Colonic mucosa (tissue), 4 donors: ENCODE measurements at regions not wholly inside any gene's neighbourhood (a gene's known extent, or its start where the extent isn't known, plus 50 kb on each side); places are given as distances from the start of the nearest gene placed in this dataset.

Source experiments
- DNase-seq: peaks from one replicate; pipeline ENCODE4 v3.0.0-alpha.2; 2020
- H3K27ac ChIP-seq: fragments of 200-600 bp; one replicate; pipeline ENCODE4 v1.8.0; 2021
- H3K27me3 ChIP-seq: fragments of 200-600 bp; one replicate; pipeline ENCODE4 v1.8.0; 2021
- H3K36me3 ChIP-seq: fragments of 200-600 bp; one replicate; pipeline ENCODE4 v1.8.0; 2021
- H3K4me1 ChIP-seq: fragments of 200-600 bp; one replicate; pipeline ENCODE4 v1.8.0; 2021; ENCODE audit warnings: mild to moderate bottlenecking
- H3K4me3 ChIP-seq: fragments of 200-600 bp; one replicate; pipeline ENCODE4 v1.8.0; 2021
- H3K9ac ChIP-seq, 2 donors: one replicate each; pipeline ENCODE4 v1.7.0; 2013; ENCODE audit warnings: control low read depth in 2 of 2, low read depth in 2 of 2, low read length in 2 of 2
- H3K9me3 ChIP-seq: fragments of 200-600 bp; one replicate; pipeline ENCODE4 v1.8.0; 2021
- intact Hi-C: fragments of 100-400 bp; cut with DNase I; formaldehyde crosslinking; loops from one replicate; pipeline ENCODE4 v1.14.1; 2022
- TF ChIP-seq, protein P1 (sequence below): fragments of 200-600 bp; IDR thresholded peaks from one replicate; pipeline ENCODE4 v1.8.0; 2022; ENCODE audit warnings: antibody characterized with exemption, mild to moderate bottlenecking
- donor health status: healthy.
- donor health status: DM: no; HTN: no; CAD: no.
- donor health status: DM: no; HTN: no; CAD: no.

DNA sequence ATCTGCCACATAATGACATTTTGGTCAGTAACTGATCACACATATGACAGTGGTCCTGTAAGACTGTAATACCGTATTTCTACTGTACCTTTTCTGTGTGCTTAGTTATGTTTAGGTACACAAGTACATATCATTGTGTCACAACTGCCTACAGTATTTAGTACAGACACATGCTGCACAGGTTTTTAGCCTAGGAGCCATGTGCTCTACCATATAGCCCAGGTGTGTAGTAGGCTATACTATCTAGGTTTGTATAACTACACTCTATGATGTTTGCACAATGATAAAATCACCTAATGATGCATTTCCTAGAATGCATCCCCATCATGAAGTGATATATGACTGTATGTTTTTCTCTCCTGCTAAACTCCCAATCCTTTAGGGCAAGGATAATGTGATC is 61.2 kb upstream of the MIR17HG start:
- DNase-seq: no peak
- Histone ChIP-seq H3K36me3 (no peaks in the 10 kb centered on the region), H3K4me1 (no peaks in the 10 kb centered on the region), H3K27ac (no peak overlapping the region), H3K9me3 (no peaks in the 10 kb centered on the region), H3K9ac (no peak overlapping the region), H3K27me3 (no peaks in the 10 kb centered on the region), H3K4me3 (no peak overlapping the region)
- TF ChIP-seq, protein P1, sequence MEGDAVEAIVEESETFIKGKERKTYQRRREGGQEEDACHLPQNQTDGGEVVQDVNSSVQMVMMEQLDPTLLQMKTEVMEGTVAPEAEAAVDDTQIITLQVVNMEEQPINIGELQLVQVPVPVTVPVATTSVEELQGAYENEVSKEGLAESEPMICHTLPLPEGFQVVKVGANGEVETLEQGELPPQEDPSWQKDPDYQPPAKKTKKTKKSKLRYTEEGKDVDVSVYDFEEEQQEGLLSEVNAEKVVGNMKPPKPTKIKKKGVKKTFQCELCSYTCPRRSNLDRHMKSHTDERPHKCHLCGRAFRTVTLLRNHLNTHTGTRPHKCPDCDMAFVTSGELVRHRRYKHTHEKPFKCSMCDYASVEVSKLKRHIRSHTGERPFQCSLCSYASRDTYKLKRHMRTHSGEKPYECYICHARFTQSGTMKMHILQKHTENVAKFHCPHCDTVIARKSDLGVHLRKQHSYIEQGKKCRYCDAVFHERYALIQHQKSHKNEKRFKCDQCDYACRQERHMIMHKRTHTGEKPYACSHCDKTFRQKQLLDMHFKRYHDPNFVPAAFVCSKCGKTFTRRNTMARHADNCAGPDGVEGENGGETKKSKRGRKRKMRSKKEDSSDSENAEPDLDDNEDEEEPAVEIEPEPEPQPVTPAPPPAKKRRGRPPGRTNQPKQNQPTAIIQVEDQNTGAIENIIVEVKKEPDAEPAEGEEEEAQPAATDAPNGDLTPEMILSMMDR: no peak
- intact Hi-C loops: no loop called here

DNA sequence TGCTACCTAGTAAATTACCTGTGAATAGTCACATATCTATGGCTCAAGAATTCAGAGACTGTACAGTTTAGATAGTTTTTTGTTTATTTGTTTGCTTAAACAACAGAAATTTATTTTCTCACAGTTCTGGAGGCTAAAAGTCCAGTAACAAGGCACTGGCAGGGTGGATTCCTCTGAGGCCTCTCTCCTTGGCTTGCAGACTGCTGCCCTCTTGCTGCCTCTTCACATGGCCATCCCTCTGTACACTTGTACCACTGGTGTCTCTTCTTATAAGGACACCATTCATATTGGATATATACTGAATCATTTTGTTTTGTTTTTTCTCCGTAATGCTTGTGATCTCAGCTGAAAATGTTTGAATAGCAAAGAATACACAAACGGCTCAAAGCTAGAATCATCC is 56.4 kb upstream of the MIR17HG start:
- no peak for DNase-seq
- H3K27ac ChIP-seq: no peak overlapping the region
- H3K9ac ChIP-seq: no peak overlapping the region
- H3K4me1 ChIP-seq: no peaks in the 10 kb centered on the region
- H3K4me3 ChIP-seq: no peak overlapping the region
- TF ChIP-seq, protein P1: no peak
- no peaks in the 10 kb centered on the region for H3K36me3 ChIP-seq
- no peaks in the 10 kb centered on the region for H3K27me3 ChIP-seq
- intact Hi-C loops: no loop called here
- no peaks in the 10 kb centered on the region for H3K9me3 ChIP-seq

DNA sequence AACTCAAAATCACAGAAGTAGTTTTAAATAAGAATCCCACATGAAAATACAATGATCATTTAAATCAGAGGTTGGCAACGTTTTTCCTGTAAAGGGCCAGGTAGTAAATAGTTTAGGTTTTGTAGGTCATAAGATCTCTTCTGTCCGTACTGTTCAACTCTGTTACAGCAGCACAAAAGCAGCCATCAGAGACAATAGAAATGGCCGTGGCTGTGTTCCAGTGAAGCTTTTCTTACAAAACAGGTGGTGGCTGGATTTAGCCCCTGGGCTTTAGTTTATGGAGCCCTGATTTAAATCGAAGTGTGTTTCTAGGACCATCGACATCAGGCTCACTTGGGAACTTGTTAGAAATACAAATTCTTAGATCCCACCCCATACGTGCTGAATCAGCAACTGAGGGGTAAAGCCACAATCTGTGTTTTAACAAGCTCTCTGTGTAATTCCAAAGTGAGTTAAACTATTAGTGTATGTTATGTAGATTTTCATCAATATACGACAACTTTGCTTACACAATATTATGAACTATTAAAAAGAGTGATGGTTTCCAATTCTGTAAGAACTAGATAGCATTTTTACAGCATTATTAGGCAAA is 54.8 kb upstream of the MIR17HG start:
- TF ChIP-seq, protein P1: no peak
- H3K9ac ChIP-seq: no peak overlapping the region
- intact Hi-C loops: no loop called here

DNA sequence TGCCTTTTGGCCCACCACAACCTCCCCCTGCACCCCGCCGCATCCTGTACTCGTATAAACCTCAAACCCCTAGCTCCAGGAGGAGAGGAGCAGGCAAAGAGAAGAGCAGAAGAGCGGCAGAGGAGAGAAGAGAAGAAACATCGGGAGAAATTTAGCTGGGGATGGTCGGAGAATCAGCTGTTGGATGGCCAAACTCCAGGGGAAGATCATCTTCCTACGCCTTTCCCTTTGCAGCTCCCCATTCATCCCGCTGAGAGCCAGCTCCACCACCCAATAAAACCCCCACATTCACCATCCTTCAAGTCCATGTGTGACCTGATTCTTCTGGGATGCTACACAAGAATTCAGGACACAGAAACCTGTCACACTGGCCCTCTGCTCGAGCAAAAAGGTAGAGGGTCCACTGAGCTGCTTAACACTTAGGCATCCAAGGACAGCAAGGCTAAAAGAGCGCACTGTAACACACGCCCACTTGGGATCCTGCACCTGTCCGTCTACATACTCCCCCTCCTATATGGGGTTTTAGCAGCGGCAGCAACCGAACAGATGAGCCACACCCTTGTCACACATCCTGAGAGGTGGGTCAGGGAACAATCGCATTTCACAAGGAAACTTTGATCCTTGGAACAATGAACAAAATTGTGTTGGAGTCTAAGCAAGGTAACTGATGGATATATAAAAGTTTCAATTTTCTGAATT is 51.6 kb upstream of the MIR17HG start:
- no peaks in the 10 kb centered on the region for H3K9me3 ChIP-seq
- H3K4me1 ChIP-seq: no peaks in the 10 kb centered on the region
- H3K9ac ChIP-seq: no peak overlapping the region
- no peak overlapping the region for H3K4me3 ChIP-seq
- TF ChIP-seq, protein P1: no peak
- intact Hi-C loops: no loop called here
- H3K27me3 ChIP-seq: no peaks in the 10 kb centered on the region
- no peaks in the 10 kb centered on the region for H3K36me3 ChIP-seq
- no peak overlapping the region for H3K27ac ChIP-seq
- peak; percentile 42 for DNase-seq

More for the DNA sequence above, 54.8 kb upstream of the MIR17HG start:
- Histone ChIP-seq H3K36me3 (no peaks in the 10 kb centered on the region), H3K4me3 (no peak overlapping the region), H3K4me1 (no peaks in the 10 kb centered on the region), H3K9me3 (no peaks in the 10 kb centered on the region), H3K27me3 (no peaks in the 10 kb centered on the region), H3K27ac (no peak overlapping the region)
- no peak for DNase-seq

DNA sequence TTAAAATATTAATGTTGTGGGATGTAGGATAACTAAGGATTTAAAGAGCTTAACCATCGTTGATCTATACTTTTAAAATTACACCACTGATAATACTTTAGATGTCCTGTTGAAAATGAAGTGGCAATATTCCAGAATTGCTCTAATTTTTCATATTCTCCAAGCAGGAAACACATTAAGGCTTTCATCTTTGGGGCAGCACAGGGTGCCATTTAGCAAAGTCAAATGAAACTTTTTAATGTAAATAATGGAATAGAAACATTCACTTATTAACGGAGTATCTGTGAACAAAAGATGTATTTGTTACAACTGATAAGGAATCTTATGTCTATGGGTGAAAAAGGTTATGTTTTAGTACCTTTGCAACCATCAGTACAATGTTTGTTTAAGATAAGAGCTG is 50.0 kb upstream of the MIR17HG start:
- TF ChIP-seq, protein P1: no peak
- Histone ChIP-seq H3K9ac (no peak overlapping the region), H3K4me1 (no peaks in the 10 kb centered on the region), H3K4me3 (no peak overlapping the region), H3K27me3 (no peaks in the 10 kb centered on the region), H3K36me3 (no peaks in the 10 kb centered on the region), H3K27ac (no peak overlapping the region), H3K9me3 (no peaks in the 10 kb centered on the region)
- intact Hi-C loops: no loop called here
- no peak for DNase-seq
